ENCODE measurements at regions not wholly inside any gene's neighbourhood (a gene's known extent, or its start where the extent isn't known, plus 50 kb on each side); places are given as distances from the start of the nearest gene placed in this dataset.

GRCh38 chr11:108994887-108995286 is 330.0 kb downstream of the DDX10 start:
- ChIA-PET CTCF (interaction anchor here (0.6 kb wide), 1 partner anchor 207 kb away, joined by 5 read pairs; no protein-coding TSS in a partner anchor), POLR2A (no interaction called here)
- no peak for DNase-seq (ENCODE audit: extremely low spot score)
- no peak for TF ChIP-seq L3MBTL2 (conservative IDR thresholded peaks at IDR 0.05)
- no peak for TF ChIP-seq PKNOX1 (IDR thresholded peaks at IDR 0.05)
- no peak for TF ChIP-seq SP1 (IDR thresholded peaks at IDR 0.05)
- no peak for TF ChIP-seq ARNT (IDR thresholded peaks at IDR 0.05)
- no peak for TF ChIP-seq SUZ12 (IDR thresholded peaks at IDR 0.05)
- no peak for TF ChIP-seq TARDBP (IDR thresholded peaks at IDR 0.05)
- TF ChIP-seq CTBP1 (IDR thresholded peaks at IDR 0.05; ENCODE audit: borderline replicate concordance) = no peak

GRCh38 chr11:108997826-108998225 is 333.0 kb downstream of the DDX10 start:
- CTCF ChIA-PET = no interaction called here
- POLR2A ChIA-PET = no interaction called here
- no peak for TF ChIP-seq LEF1 (IDR thresholded peaks at IDR 0.05; ENCODE audit: borderline replicate concordance)
- no peak for TF ChIP-seq ELF4 (IDR thresholded peaks at IDR 0.05)
- no peak for TF ChIP-seq FOXM1 (IDR thresholded peaks at IDR 0.05; ENCODE audit: borderline replicate concordance)
- TF ChIP-seq BHLHE40 (IDR thresholded peaks at IDR 0.05; ENCODE audit: borderline replicate concordance) = no peak
- no peak for TF ChIP-seq FOXA1 (IDR thresholded peaks at IDR 0.05)
- TF ChIP-seq CTBP1 (IDR thresholded peaks at IDR 0.05; ENCODE audit: borderline replicate concordance) = no peak
- TF ChIP-seq ZNF384 (IDR thresholded peaks at IDR 0.05) = no peak
- no peak for DNase-seq (ENCODE audit: extremely low spot score)

GRCh38 chr11:109000531-109000930 is 335.7 kb downstream of the DDX10 start:
- no peak for DNase-seq (ENCODE audit: extremely low spot score)
- ChIA-PET CTCF (no interaction called here), POLR2A (no interaction called here)
- TF ChIP-seq ZNF384 (IDR thresholded peaks at IDR 0.05) = no peak

- CTCF ChIA-PET = no interaction called here
- TF ChIP-seq ELF4 (IDR thresholded peaks at IDR 0.05) (no peak), PKNOX1 (IDR thresholded peaks at IDR 0.05) (no peak)
- no peak for DNase-seq (ENCODE audit: extremely low spot score)
- POLR2A ChIA-PET = no interaction called here
Observed at GRCh38 chr11:109001585-109001984, 336.7 kb downstream of the DDX10 start.

GRCh38 chr11:109012991-109013390 is 348.1 kb downstream of the DDX10 start:
- ChIA-PET POLR2A (no interaction called here), CTCF (no interaction called here)
- TF ChIP-seq SP1 (IDR thresholded peaks at IDR 0.05) = no peak
- TF ChIP-seq HDGF (IDR thresholded peaks at IDR 0.05; ENCODE audit: borderline replicate concordance) = no peak
- TF ChIP-seq SUZ12 (IDR thresholded peaks at IDR 0.05) = no peak
- TF ChIP-seq PKNOX1 (IDR thresholded peaks at IDR 0.05) = no peak
- no peak for TF ChIP-seq TARDBP (IDR thresholded peaks at IDR 0.05)
- TF ChIP-seq NFRKB (IDR thresholded peaks at IDR 0.05) = no peak
- no peak for TF ChIP-seq ZNF384 (IDR thresholded peaks at IDR 0.05)
- no peak for TF ChIP-seq BHLHE40 (IDR thresholded peaks at IDR 0.05; ENCODE audit: borderline replicate concordance)
- no peak for TF ChIP-seq LEF1 (IDR thresholded peaks at IDR 0.05; ENCODE audit: borderline replicate concordance)
- TF ChIP-seq FOXM1 (IDR thresholded peaks at IDR 0.05; ENCODE audit: borderline replicate concordance) = no peak
- no peak for TF ChIP-seq ARNT (IDR thresholded peaks at IDR 0.05)
- TF ChIP-seq FOXA1 (IDR thresholded peaks at IDR 0.05) = no peak
- no peak for TF ChIP-seq ELF4 (IDR thresholded peaks at IDR 0.05)
- no peak for TF ChIP-seq FOXK2 (IDR thresholded peaks at IDR 0.05)
- TF ChIP-seq CTBP1 (IDR thresholded peaks at IDR 0.05; ENCODE audit: borderline replicate concordance) = no peak
- TF ChIP-seq L3MBTL2 (conservative IDR thresholded peaks at IDR 0.05) = no peak
- DNase-seq (ENCODE audit: extremely low spot score) = no peak

- TF ChIP-seq PKNOX1 (IDR thresholded peaks at IDR 0.05) (no peak), NFRKB (IDR thresholded peaks at IDR 0.05) (no peak), FOXM1 (IDR thresholded peaks at IDR 0.05; ENCODE audit: borderline replicate concordance) (no peak), ARNT (IDR thresholded peaks at IDR 0.05) (no peak), SP1 (IDR thresholded peaks at IDR 0.05) (no peak), LEF1 (IDR thresholded peaks at IDR 0.05; ENCODE audit: borderline replicate concordance) (no peak), TARDBP (IDR thresholded peaks at IDR 0.05) (no peak), SUZ12 (IDR thresholded peaks at IDR 0.05) (no peak), BHLHE40 (IDR thresholded peaks at IDR 0.05; ENCODE audit: borderline replicate concordance) (no peak), ZNF384 (IDR thresholded peaks at IDR 0.05) (no peak), FOXA1 (IDR thresholded peaks at IDR 0.05) (no peak), ELF4 (IDR thresholded peaks at IDR 0.05) (no peak)
- POLR2A ChIA-PET = no interaction called here
- DNase-seq (ENCODE audit: extremely low spot score) = no peak
- CTCF ChIA-PET = no interaction called here
Observed at GRCh38 chr11:109015283-109015682, 350.4 kb downstream of the DDX10 start.

- no peak for DNase-seq (ENCODE audit: extremely low spot score)
- no peak for TF ChIP-seq FOXK2 (IDR thresholded peaks at IDR 0.05)
- TF ChIP-seq SUZ12 (IDR thresholded peaks at IDR 0.05) = no peak
- no peak for TF ChIP-seq BHLHE40 (IDR thresholded peaks at IDR 0.05; ENCODE audit: borderline replicate concordance)
- TF ChIP-seq FOXM1 (IDR thresholded peaks at IDR 0.05; ENCODE audit: borderline replicate concordance) = no peak
- no peak for TF ChIP-seq ARNT (IDR thresholded peaks at IDR 0.05)
- no peak for TF ChIP-seq PKNOX1 (IDR thresholded peaks at IDR 0.05)
- no peak for TF ChIP-seq FOXA1 (IDR thresholded peaks at IDR 0.05)
- no peak for TF ChIP-seq SP1 (IDR thresholded peaks at IDR 0.05)
- no peak for TF ChIP-seq LEF1 (IDR thresholded peaks at IDR 0.05; ENCODE audit: borderline replicate concordance)
- no peak for TF ChIP-seq ZNF384 (IDR thresholded peaks at IDR 0.05)
- TF ChIP-seq HDGF (IDR thresholded peaks at IDR 0.05; ENCODE audit: borderline replicate concordance) = no peak
- no peak for TF ChIP-seq L3MBTL2 (conservative IDR thresholded peaks at IDR 0.05)
- no peak for TF ChIP-seq TARDBP (IDR thresholded peaks at IDR 0.05)
- ChIA-PET POLR2A (no interaction called here), CTCF (no interaction called here)
Observed at GRCh38 chr11:109016724-109017123, 351.9 kb downstream of the DDX10 start.
